SK-N-SH treated with all-trans-retinoic acid at 6 μM for 48 hours (cell line): ENCODE measurements at regions not wholly inside any gene's neighbourhood (a gene's known extent, or its start where the extent isn't known, plus 50 kb on each side); places are given as distances from the start of the nearest gene placed in this dataset.

Source experiments
- ATAC-seq: fragments of 200-7000 bp; cut with Tn5 transposase; 3 replicates; pipeline ENCODE4 v1.9.1; 2020; ENCODE audit warnings: mild to moderate bottlenecking, moderate library complexity
- ARNTL ChIP-seq: fragments of 450-650 bp; formaldehyde crosslinking; IDR thresholded peaks from 2 replicates; pipeline ENCODE4 v1.5.0; 2020; ENCODE audit warnings: low read depth, mild to moderate bottlenecking, moderate library complexity, borderline replicate concordance
- BACH2 ChIP-seq: fragments of 250-450 bp; sonication (Bioruptor Pico); IDR thresholded peaks from 2 replicates; pipeline ENCODE4 v1.9.0; 2021; ENCODE audit warnings: mild to moderate bottlenecking, borderline replicate concordance
- CSDC2 ChIP-seq: fragments of 250-450 bp; sonication (Bioruptor Pico); IDR thresholded peaks from 2 replicates; pipeline ENCODE4 v1.5.0; 2020; ENCODE audit warnings: mild to moderate bottlenecking, moderate library complexity
- ESRRG ChIP-seq: fragments of 250-450 bp; sonication (Bioruptor Pico); IDR thresholded peaks from 2 replicates; pipeline ENCODE4 v1.6.1; 2021; ENCODE audit warnings: mild to moderate bottlenecking
- GLIS3 ChIP-seq: fragments of 250-450 bp; sonication (Bioruptor Pico); IDR thresholded peaks from 2 replicates; pipeline ENCODE4 v1.5.0; 2020; ENCODE audit warnings: mild to moderate bottlenecking, moderate library complexity
- ISL1 ChIP-seq: fragments of 250-450 bp; sonication (Bioruptor Pico); IDR thresholded peaks from 2 replicates; pipeline ENCODE4 v2.1.2; 2022; ENCODE audit warnings: mild to moderate bottlenecking, moderate library complexity
- OSR1 ChIP-seq: fragments of 250-450 bp; sonication (Bioruptor Pico); IDR thresholded peaks from 2 replicates; pipeline ENCODE4 v1.8.0; 2022; ENCODE audit warnings: moderate library complexity, mild to moderate bottlenecking, inconsistent platforms
- PPARA ChIP-seq: fragments of 250-450 bp; sonication (Bioruptor Pico); IDR thresholded peaks from 2 replicates; pipeline ENCODE4 v1.5.0; 2020; ENCODE audit warnings: mild to moderate bottlenecking, borderline replicate concordance
- SNAI2 ChIP-seq: fragments of 250-450 bp; sonication (Bioruptor Pico); IDR thresholded peaks from 2 replicates; pipeline ENCODE4 v1.5.0; 2020; ENCODE audit warnings: mild to moderate bottlenecking, moderate library complexity
- TCF4 ChIP-seq: fragments of 250-450 bp; sonication (Bioruptor Pico); IDR thresholded peaks from 2 replicates; pipeline ENCODE4 v1.8.0; 2021; ENCODE audit warnings: mild to moderate bottlenecking, moderate library complexity, borderline replicate concordance
- TOX ChIP-seq: fragments of 250-450 bp; sonication (Bioruptor Pico); IDR thresholded peaks from 2 replicates; pipeline ENCODE4 v1.8.0; 2021; ENCODE audit warnings: mild to moderate bottlenecking, moderate library complexity, borderline replicate concordance
- ZC3H10 ChIP-seq: fragments of 250-450 bp; sonication (Bioruptor Pico); IDR thresholded peaks from 2 replicates; pipeline ENCODE4 v1.5.1; 2021; ENCODE audit warnings: mild to moderate bottlenecking, moderate library complexity
- ZFP3 ChIP-seq: fragments of 250-450 bp; sonication (Bioruptor Pico); IDR thresholded peaks from 2 replicates; pipeline ENCODE4 v1.5.0; 2020; ENCODE audit warnings: mild to moderate bottlenecking, moderate library complexity
- ZFP30 ChIP-seq: fragments of 450-650 bp; formaldehyde crosslinking; IDR thresholded peaks from 2 replicates; pipeline ENCODE4 v1.5.0; 2022; ENCODE audit warnings: mild to moderate bottlenecking, moderate library complexity
- ZNF70 ChIP-seq: fragments of 450-650 bp; formaldehyde crosslinking; IDR thresholded peaks from 2 replicates; pipeline ENCODE4 v1.5.0; 2020; ENCODE audit warnings: mild to moderate bottlenecking, moderate library complexity
- ZNF8 ChIP-seq: fragments of 450-650 bp; formaldehyde crosslinking; IDR thresholded peaks from 2 replicates; pipeline ENCODE4 v1.5.0; 2020; ENCODE audit warnings: mild to moderate bottlenecking, moderate library complexity
- TF ChIP-seq, protein P1 (sequence below): fragments of 250-450 bp; sonication (Bioruptor Pico); IDR thresholded peaks from 2 replicates; pipeline ENCODE4 v1.5.0; 2020; ENCODE audit warnings: mild to moderate bottlenecking, moderate library complexity
- TF ChIP-seq, protein P2 (sequence below): fragments of 250-450 bp; sonication (Bioruptor Pico); IDR thresholded peaks from 2 replicates; pipeline ENCODE4 v1.8.0; 2020; ENCODE audit warnings: mild to moderate bottlenecking, moderate library complexity, borderline replicate concordance
- TF ChIP-seq, protein P3 (sequence below): fragments of 250-450 bp; sonication (Bioruptor Pico); IDR thresholded peaks from 2 replicates; pipeline ENCODE4 v1.8.0; 2021; ENCODE audit warnings: low read depth, mild to moderate bottlenecking, moderate library complexity, borderline replicate concordance
- TF ChIP-seq, protein P4 (sequence below): fragments of 250-450 bp; sonication (Bioruptor Pico); IDR thresholded peaks from 2 replicates; pipeline ENCODE4 v1.5.1; 2020; ENCODE audit warnings: low read depth, mild to moderate bottlenecking, moderate library complexity

DNA sequence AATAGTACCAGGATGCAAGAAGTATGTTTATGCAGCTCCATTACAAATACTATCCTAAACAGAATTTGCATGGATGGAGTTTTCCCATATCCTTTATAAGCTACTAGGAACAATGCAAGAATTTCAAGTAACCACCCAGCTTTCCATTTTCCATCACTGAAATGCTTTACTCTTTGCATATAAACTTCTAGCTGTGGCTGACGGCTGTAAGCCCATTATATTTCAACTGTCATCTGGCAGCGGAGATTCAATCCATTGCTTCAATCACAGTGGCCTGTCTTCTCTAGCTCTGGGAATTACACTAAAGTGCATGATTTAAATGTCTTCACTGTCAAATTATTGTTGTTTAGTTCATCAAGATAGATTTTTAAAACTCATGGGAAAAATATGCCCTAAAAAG is 64.2 kb upstream of the PAM start:
- no peak for ATAC-seq
- no peak for TF ChIP-seq BACH2
- TF ChIP-seq, protein P1, sequence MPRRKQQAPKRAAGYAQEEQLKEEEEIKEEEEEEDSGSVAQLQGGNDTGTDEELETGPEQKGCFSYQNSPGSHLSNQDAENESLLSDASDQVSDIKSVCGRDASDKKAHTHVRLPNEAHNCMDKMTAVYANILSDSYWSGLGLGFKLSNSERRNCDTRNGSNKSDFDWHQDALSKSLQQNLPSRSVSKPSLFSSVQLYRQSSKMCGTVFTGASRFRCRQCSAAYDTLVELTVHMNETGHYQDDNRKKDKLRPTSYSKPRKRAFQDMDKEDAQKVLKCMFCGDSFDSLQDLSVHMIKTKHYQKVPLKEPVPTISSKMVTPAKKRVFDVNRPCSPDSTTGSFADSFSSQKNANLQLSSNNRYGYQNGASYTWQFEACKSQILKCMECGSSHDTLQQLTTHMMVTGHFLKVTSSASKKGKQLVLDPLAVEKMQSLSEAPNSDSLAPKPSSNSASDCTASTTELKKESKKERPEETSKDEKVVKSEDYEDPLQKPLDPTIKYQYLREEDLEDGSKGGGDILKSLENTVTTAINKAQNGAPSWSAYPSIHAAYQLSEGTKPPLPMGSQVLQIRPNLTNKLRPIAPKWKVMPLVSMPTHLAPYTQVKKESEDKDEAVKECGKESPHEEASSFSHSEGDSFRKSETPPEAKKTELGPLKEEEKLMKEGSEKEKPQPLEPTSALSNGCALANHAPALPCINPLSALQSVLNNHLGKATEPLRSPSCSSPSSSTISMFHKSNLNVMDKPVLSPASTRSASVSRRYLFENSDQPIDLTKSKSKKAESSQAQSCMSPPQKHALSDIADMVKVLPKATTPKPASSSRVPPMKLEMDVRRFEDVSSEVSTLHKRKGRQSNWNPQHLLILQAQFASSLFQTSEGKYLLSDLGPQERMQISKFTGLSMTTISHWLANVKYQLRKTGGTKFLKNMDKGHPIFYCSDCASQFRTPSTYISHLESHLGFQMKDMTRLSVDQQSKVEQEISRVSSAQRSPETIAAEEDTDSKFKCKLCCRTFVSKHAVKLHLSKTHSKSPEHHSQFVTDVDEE: no peak
- TF ChIP-seq, protein P2, sequence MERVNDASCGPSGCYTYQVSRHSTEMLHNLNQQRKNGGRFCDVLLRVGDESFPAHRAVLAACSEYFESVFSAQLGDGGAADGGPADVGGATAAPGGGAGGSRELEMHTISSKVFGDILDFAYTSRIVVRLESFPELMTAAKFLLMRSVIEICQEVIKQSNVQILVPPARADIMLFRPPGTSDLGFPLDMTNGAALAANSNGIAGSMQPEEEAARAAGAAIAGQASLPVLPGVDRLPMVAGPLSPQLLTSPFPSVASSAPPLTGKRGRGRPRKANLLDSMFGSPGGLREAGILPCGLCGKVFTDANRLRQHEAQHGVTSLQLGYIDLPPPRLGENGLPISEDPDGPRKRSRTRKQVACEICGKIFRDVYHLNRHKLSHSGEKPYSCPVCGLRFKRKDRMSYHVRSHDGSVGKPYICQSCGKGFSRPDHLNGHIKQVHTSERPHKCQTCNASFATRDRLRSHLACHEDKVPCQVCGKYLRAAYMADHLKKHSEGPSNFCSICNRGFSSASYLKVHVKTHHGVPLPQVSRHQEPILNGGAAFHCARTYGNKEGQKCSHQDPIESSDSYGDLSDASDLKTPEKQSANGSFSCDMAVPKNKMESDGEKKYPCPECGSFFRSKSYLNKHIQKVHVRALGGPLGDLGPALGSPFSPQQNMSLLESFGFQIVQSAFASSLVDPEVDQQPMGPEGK (CRISPR knock-in tag): no peak
- no peak for TF ChIP-seq SNAI2
- no peak for TF ChIP-seq ZFP3 (CRISPR knock-in tag)
- TF ChIP-seq ISL1: no peak
- TF ChIP-seq TCF4 (CRISPR knock-in tag): no peak
- TF ChIP-seq ZNF70 (CRISPR knock-in tag): no peak
- TF ChIP-seq, all 23 proteins: peak for 0

DNA sequence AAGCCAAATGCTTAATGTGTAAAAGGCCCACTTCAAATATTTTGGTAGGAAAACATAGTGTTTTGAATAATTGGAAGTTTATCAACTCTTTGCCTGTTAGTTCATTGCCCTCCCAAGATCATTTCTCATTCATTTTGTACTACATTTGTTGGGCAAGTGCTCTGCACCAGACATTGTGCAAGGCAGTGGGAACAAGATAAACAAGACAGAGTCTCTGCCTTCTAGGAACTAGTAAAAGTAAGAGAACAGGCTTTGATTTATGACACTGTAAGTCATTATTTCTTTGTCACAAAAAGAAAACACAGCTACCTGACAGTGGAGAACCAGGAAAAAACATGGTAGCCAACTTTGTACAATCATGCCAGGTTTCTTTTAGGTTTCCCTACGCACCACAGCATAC is 63.7 kb upstream of the PAM start:
- TF ChIP-seq SNAI2 (no peak), ESRRG (CRISPR knock-in tag) (no peak), TCF4 (CRISPR knock-in tag) (no peak), PPARA (CRISPR knock-in tag) (no peak), ZC3H10 (CRISPR knock-in tag) (no peak), ZNF70 (CRISPR knock-in tag) (no peak), ZFP30 (CRISPR knock-in tag) (no peak), ARNTL (CRISPR knock-in tag) (no peak), ZNF8 (CRISPR knock-in tag) (no peak), BACH2 (no peak), GLIS3 (CRISPR knock-in tag) (no peak), ISL1 (no peak), ZFP3 (CRISPR knock-in tag) (no peak), OSR1 (CRISPR knock-in tag) (no peak), CSDC2 (CRISPR knock-in tag) (no peak), TOX (CRISPR knock-in tag) (no peak)
- TF ChIP-seq, protein P2 (CRISPR knock-in tag): no peak
- TF ChIP-seq, protein P3, sequence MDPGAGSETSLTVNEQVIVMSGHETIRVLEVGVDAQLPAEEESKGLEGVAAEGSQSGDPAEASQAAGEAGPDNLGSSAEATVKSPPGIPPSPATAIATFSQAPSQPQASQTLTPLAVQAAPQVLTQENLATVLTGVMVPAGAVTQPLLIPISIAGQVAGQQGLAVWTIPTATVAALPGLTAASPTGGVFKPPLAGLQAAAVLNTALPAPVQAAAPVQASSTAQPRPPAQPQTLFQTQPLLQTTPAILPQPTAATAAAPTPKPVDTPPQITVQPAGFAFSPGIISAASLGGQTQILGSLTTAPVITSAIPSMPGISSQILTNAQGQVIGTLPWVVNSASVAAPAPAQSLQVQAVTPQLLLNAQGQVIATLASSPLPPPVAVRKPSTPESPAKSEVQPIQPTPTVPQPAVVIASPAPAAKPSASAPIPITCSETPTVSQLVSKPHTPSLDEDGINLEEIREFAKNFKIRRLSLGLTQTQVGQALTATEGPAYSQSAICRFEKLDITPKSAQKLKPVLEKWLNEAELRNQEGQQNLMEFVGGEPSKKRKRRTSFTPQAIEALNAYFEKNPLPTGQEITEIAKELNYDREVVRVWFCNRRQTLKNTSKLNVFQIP (CRISPR knock-in tag): no peak
- TF ChIP-seq, protein P1: no peak
- TF ChIP-seq, protein P4, sequence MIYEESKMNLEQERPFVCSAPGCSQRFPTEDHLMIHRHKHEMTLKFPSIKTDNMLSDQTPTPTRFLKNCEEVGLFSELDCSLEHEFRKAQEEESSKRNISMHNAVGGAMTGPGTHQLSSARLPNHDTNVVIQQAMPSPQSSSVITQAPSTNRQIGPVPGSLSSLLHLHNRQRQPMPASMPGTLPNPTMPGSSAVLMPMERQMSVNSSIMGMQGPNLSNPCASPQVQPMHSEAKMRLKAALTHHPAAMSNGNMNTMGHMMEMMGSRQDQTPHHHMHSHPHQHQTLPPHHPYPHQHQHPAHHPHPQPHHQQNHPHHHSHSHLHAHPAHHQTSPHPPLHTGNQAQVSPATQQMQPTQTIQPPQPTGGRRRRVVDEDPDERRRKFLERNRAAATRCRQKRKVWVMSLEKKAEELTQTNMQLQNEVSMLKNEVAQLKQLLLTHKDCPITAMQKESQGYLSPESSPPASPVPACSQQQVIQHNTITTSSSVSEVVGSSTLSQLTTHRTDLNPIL: no peak
- ATAC-seq: no peak
